HG03378 (cell line): ENCODE measurements at regions not wholly inside any gene's neighbourhood (a gene's known extent, or its start where the extent isn't known, plus 50 kb on each side); places are given as distances from the start of the nearest gene placed in this dataset.
A peak's percentile ranks its signal among the peaks of the same experiment; 100 is the strongest.
"Not testable (repeated sequence)": the region's sequence is repeated elsewhere in the genome, so short reads cannot be mapped to it uniquely, and the experiment has no call there.

Source experiments
- ATAC-seq: cut with Tn5 transposase; IDR thresholded peaks from one replicate; pipeline ENCODE4 v1.9.1; 2021; ENCODE audit warnings: mild to moderate bottlenecking, moderate library complexity; ENCODE audit not compliant: unreplicated experiment

- no peak for ATAC-seq
These were observed 254.0 kb upstream of the DMRT1 start for GRCh38 chr9:587527-587926.

GRCh38 chr9:588981-589380 lies 252.5 kb upstream of the DMRT1 start:
- ATAC-seq: no peak

- ATAC-seq: no peak
These were observed 251.8 kb upstream of the DMRT1 start for GRCh38 chr9:589723-590122.

GRCh38 chr9:591292-591691 lies 250.2 kb upstream of the DMRT1 start:
- no peak for ATAC-seq

- no peak for ATAC-seq
These were observed 249.3 kb upstream of the DMRT1 start for GRCh38 chr9:592225-592624.

GRCh38 chr9:592733-593132 lies 248.8 kb upstream of the DMRT1 start:
- ATAC-seq: no peak

- ATAC-seq: no peak
These were observed 247.7 kb upstream of the DMRT1 start for GRCh38 chr9:593809-594208.

- ATAC-seq: no peak
These were observed 244.8 kb upstream of the DMRT1 start for GRCh38 chr9:596703-597102.

- no peak for ATAC-seq
These were observed 241.5 kb upstream of the DMRT1 start for GRCh38 chr9:600006-600405.

- no peak for ATAC-seq
These were observed 238.8 kb upstream of the DMRT1 start for GRCh38 chr9:602716-603115.

- no peak for ATAC-seq
These were observed 238.4 kb upstream of the DMRT1 start for GRCh38 chr9:603126-603525.

GRCh38 chr9:607417-607816 lies 234.1 kb upstream of the DMRT1 start:
- no peak for ATAC-seq

GRCh38 chr9:613771-614347 lies 227.6 kb upstream of the DMRT1 start:
- ATAC-seq: peak; percentile 78

- no peak for ATAC-seq
These were observed 227.1 kb upstream of the DMRT1 start for GRCh38 chr9:614431-614830.

- no peak for ATAC-seq
These were observed 225.7 kb upstream of the DMRT1 start for GRCh38 chr9:615756-616155.

- no peak for ATAC-seq
These were observed 224.8 kb upstream of the DMRT1 start for GRCh38 chr9:616694-617093.

GRCh38 chr9:617445-618085 lies 223.9 kb upstream of the DMRT1 start:
- ATAC-seq: no peak

- no peak for ATAC-seq
These were observed 223.0 kb upstream of the DMRT1 start for GRCh38 chr9:618478-618877.

GRCh38 chr9:621201-621855 lies 220.2 kb upstream of the DMRT1 start:
- no peak for ATAC-seq

- ATAC-seq: no peak
These were observed 216.5 kb upstream of the DMRT1 start for GRCh38 chr9:624935-625500.

- ATAC-seq: no peak
These were observed 215.9 kb upstream of the DMRT1 start for GRCh38 chr9:625613-626012.

- ATAC-seq: not testable (repeated sequence)
These were observed 215.4 kb upstream of the DMRT1 start for GRCh38 chr9:626114-626513.
